Astrocyte of the hippocampus (primary cell): ENCODE measurements at regions not wholly inside any gene's neighbourhood (a gene's known extent, or its start where the extent isn't known, plus 50 kb on each side); places are given as distances from the start of the nearest gene placed in this dataset.

Experiments used
- DNase-seq: peaks from one replicate; pipeline ENCODE4 v3.0.0; 2011; ENCODE audit warnings: low read depth, low spot score

DNA sequence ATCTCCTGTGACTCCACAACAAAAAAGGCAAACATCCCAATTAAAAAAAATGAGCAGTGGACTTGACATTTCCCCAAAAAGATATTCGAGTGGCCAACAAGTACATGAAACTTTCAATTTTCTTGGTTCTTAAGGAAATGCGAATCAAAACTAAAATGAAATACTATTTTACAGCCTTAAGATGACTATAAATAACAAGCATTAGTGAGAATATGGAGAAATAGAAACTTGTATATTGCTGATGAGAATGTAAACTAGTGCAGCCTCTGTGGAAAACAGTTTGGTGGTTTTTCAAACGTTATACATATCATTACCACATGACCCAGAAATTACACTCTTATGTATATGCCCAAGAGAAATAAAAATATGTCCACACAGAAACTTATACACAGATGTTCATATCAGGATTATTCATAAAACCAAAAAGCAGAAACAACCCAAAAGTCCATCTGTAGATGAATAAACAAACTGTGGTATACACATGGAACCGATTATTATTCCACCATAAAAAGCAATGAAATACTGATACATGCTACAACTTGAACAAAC, 153.2 kb upstream of the GPR149 start:
- no peak for DNase-seq

DNA sequence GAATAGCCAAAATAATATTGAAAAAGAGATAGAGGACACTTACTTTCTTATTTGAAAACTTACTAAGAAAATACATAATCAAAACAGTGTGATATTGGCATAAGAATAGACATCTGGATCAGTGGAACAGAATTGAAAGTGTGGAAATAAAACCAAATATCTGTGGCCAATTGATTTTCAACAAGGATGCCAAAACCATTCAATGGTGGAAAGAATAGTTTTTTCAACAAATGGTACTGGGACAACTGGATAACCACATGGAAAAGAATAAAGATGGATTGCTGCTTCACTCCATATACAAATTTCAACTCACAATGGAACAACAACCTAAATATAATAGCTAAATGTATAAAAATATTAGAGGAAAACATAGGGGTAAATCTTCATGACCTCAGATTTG, 152.5 kb upstream of the GPR149 start:
- DNase-seq: no peak

GRCh38 chr3:154571553-154572226, 141.7 kb upstream of the GPR149 start:
- DNase-seq: no peak

DNA sequence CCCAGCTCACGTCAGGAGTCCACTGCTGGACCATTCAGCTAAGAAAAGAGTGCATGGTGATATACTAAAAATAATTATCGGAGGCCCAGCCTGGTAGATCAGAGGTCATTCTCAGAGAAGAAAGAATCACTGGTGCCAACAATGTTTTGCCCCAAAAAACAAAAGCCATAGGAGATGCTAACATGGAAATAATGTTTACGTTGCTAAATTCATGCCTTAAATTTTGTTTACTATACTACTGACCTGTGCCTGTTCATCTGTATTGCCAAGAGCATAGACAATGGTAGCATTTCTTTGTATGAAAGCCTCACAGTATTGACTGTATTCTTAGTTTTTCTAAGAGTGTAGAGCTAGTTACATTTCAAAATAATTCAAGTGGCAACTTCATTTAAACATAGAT, 138.1 kb upstream of the GPR149 start:
- no peak for DNase-seq

GRCh38 chr3:154559623-154560022, 129.6 kb upstream of the GPR149 start:
- DNase-seq: no peak

DNA sequence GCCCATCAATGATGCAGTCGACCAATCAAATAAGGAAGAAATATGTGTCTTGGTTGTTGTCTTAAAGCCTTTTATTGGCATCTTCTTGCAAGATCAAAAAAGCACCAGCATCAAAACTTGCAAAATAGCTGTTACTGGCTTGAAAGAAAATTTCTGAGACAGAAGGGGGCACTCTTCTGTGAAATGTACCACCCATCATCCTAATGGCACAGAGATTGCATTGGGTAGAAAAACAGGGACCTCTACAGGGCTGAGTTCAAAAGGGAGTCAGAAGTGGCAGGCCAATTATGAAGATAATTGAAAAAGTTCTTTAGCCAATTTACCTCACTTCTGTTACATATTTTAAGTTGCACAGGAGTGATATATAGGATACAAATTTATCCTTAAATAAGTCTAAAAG, 122.3 kb upstream of the GPR149 start:
- DNase-seq: no peak

- no peak for DNase-seq
Measured at GRCh38 chr3:154549391-154549790, 119.4 kb upstream of the GPR149 start.

DNA sequence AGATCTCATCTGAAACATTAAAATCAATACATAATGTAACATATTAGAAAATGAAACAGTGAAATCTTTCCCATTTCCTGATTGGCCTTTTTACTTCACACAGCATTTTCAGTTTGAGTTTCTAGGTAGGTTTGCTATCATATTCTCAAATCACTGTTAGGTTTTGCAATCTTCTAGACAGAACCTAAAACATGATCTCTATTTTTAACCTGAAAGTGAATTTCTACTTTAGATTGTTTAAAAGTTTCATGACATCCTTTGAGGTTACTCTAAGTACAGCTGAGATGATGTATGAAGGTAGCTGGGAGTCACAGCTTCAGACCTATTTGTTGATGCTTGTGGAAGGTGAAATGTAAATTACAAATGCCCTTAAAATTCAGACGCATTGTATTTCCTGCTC, 118.4 kb upstream of the GPR149 start:
- no peak for DNase-seq

DNA sequence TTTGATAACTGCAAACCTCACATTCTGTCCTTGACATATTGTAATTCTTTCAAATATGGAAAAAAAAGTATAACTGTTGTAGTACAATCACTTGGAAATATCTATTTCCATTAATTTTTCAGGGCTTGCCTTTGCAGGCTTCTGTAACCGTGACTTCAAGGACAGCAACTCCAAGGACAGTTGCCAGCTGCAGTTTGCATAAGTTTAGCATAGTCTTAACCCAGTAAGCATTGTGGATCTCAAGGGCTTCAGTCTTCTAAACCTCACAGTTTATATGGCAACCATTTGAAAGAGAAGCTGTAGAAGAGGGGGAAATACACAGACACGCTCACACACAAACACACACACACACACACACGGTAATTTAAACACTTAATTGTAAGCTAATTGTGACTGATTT, 112.8 kb upstream of the GPR149 start:
- no peak for DNase-seq

DNA sequence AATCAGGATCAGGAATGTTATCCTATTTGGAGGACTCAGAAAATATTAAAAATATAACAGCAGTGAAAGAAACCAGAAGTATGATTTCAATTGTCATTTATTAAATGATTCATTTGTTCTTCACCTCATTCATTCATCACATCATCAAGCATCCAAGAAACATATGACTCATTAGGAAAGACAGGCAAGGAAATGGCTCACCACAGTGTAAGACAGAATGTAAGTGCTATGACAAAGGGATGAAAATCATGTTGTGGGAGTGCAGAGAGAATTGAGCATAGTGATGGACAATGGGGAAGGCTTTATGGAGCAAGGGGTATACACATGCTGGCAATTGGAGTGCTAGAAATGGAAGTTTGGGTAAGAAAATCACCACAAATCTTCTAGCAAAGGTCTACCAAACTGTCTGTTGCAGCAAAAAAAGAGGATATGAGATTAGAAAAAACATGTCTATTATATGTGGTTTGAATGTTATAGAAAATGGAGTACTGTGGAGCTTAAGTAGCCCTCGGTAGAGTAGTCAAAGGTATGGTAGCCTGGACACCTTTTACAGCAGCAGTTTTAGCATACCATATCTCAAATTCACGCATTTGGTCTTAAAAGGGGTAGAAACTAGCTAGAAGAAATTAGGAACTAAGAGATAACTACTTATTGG, 111.1 kb upstream of the GPR149 start:
- no peak for DNase-seq

DNA sequence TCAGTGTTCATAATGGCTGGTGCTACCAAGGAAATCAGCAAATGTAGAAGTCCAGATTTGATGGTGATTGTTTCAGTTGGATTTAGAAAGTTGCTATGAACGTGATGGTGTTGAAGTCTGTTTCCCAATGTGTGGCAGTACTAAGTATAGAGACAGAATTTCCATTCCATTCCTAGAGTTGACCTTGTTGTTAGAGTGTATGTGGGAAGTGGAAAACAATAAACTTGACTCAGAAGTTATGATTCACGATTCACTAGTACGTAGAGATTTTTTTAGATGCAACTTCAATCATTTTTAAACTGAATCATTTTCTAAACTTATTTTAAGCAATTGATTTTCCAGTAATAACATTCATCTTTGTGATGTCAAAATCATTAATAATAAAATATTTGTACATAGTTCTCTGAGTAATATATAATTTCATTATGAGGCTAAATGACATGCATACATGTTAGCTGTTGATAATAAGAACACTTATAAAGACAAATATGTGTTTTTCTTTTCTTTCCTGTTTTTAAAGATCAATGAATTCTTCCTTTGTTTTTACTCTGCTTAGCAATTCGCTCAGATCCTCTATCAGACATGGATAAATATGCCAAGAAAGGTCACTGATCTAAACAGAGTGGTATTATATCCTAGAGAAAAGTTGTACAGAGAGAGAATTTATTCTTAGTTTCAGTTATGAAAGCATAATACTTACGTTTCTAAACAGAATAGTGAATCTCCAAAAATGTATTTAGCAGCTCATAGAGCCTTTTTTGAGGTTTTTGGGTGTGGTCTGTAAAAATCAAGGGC, 108.8 kb upstream of the GPR149 start:
- DNase-seq: no peak

- no peak for DNase-seq
Measured at GRCh38 chr3:154536751-154537150, 106.8 kb upstream of the GPR149 start.

DNA sequence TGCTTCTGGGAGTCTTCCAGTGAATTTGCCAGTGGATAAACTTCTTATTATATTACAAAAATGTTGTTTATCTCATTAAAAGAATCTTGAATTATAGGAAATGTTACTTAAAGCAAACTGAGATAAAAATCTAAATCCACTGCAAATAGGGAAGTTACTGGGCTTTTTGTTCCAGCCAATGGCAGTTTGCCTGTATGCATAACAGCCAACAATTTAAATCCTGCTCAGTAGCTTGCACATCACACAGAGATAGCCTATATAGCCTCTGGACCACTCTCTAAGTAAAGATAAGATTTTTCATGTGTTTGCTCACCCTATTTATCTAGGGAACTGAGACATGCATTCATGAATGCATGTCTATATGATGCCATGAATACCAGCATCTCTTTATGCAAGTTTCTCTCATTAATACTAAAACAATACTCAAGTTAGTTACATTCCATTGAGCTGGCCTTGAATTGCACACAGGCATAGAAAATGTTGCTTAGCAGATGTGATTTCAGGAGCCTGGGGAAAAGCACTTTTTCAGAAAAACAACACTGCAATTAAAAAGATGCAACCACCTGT, 92.1 kb upstream of the GPR149 start:
- no peak for DNase-seq

DNA sequence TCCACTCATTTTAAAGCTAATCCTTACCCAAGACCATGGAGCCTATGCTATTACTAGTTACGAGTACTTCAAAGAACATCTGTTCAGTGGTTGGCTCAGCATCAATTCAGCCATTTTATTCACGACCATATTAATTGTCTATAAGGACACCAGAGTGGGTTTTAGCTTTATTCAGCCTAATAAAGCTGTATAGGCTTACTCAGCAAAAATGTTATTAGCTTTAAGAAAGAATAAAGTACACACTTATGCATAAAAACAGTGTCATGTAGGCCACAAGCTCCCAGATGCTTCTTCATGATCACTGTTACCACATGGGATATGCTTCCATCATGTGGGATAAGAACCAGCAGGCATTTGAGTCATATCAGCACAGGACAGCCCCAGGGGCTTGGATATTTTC, 87.4 kb upstream of the GPR149 start:
- no peak for DNase-seq

GRCh38 chr3:154515921-154516320, 85.9 kb upstream of the GPR149 start:
- DNase-seq: no peak

DNA sequence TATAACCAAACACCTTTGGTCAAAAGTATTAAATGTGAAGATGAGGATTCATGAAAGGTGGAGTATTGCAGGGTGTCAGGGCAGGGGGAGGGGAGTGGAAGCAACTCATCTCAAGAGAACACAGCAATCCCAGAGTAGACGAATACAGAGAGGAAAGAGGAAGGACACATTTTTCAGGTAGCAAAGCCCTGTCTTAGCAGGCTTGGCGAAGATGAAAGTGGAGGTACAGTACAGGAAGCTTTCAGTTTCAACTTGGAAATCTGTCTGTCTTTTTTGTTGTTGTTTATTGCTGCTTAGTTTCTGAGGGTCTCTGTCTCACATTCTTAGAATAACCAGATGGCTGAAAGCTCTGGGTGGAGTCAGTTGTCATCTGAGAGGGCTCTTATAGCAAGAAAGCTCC, 80.8 kb upstream of the GPR149 start:
- DNase-seq: no peak

- no peak for DNase-seq
Measured at GRCh38 chr3:154507727-154508126, 77.7 kb upstream of the GPR149 start.

- DNase-seq: no peak
Measured at GRCh38 chr3:154496978-154497377, 67.0 kb upstream of the GPR149 start.

GRCh38 chr3:154496540-154496939, 66.5 kb upstream of the GPR149 start:
- no peak for DNase-seq

- no peak for DNase-seq
Measured at GRCh38 chr3:154486949-154487348, 57.0 kb upstream of the GPR149 start.

DNA sequence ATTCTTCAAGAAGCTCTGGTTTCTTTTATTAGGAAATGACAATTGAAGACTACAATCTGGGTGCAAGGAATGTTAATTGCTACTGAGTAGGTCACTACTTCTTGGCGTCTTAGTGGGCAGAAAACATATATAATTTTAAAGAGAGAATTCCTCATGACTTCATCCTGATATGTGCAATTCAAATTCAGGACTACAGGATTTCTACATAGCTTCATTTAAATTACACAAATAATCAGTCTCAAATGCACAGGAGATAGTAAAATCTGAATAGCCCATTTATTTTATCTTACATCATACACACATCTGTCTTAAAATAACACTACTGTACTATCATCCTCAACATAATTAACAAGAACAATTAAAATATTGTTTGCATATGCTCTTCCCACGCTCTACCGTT, 52.5 kb upstream of the GPR149 start:
- DNase-seq: no peak

GRCh38 chr3:154480033-154480432, 50.0 kb upstream of the GPR149 start:
- no peak for DNase-seq
